ENCODE measurements at regions not wholly inside any gene's neighbourhood (a gene's known extent, or its start where the extent isn't known, plus 50 kb on each side); places are given as distances from the start of the nearest gene placed in this dataset.

- no peak for DNase-seq
Observed at GRCh38 chr3:36197151-36197550, 183.2 kb upstream of the STAC start.

- DNase-seq: no peak
Observed at GRCh38 chr3:36201546-36201945, 178.8 kb upstream of the STAC start.

GRCh38 chr3:36206956-36207580 lies 173.2 kb upstream of the STAC start:
- DNase-seq: no peak

DNA sequence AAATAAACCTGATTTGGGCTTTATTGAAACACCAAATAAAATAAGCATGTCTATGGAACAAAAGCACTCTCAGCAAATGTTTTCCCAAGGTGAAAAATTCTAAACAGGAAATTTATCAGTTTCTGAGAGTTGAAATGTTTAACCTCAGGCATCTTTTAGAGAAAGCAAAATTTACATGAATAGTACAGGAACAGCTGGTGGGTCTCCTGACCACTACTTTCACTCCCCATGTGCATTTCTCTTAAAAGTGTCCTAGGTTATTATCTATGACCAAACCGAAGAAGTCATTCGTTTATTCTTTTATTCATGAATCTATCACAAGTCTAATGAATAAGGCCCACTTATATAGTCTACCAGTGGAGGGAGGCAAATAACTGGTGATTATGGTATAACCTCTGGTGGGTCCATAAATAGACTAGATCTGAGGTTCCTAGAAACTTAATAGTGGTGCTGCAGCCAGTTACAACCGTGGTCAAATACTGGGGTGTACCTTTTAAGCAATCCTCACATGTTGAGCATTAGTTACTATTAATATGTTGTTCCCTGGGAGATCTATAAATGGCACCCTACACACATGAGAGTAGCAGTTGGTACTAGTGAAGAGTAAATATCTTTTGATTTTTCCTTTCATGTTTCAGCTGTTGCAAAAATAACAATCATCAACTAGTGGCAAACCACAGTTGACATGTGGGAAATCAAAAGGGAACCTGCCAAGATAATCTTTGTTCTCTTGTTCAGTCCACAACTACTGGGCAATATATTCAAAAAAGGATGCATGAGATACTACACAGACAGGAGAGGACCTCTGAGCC lies 169.3 kb upstream of the STAC start:
- DNase-seq: no peak

- DNase-seq: no peak
Observed at GRCh38 chr3:36211652-36211999, 168.7 kb upstream of the STAC start.

GRCh38 chr3:36212251-36212650 lies 168.1 kb upstream of the STAC start:
- no peak for DNase-seq

DNA sequence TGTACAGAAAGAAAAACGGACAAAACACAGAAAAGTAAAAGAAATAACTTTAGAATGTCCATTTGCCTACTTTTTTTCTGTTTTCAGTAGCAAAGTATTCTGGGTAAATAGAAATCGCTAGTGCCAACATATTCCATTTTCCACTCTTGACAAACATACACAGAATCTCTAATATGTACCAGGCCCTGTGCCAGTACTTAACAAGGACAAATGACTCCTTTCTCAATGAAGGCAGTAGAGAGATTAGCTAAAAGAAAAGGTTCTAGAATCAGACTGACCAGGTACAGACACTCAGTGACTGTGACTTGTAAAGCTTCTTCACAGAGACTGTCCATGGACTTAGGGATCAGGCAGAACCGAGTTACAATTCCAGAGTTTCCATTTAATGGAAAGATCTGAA lies 165.8 kb upstream of the STAC start:
- no peak for DNase-seq

GRCh38 chr3:36215241-36215640 lies 165.1 kb upstream of the STAC start:
- no peak for DNase-seq

DNA sequence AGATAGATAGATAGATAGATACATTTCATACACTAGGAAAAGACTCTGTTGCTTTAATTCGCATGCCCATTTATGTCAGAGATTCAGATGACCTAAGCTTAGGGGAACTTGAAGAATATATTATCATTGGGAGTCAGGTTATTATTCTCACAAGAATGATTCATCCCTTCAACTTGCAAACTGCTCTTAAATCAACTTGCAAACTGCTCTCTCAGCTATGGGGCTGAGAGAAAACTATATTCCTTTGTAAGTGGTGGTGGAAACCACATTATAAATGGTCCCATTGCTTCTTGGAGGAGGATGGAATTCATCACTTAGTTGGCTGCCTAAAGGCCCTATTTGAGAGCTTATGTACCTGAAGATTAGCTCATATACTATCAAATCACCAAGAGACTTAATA lies 160.9 kb upstream of the STAC start:
- peak; percentile 17 for DNase-seq

DNA sequence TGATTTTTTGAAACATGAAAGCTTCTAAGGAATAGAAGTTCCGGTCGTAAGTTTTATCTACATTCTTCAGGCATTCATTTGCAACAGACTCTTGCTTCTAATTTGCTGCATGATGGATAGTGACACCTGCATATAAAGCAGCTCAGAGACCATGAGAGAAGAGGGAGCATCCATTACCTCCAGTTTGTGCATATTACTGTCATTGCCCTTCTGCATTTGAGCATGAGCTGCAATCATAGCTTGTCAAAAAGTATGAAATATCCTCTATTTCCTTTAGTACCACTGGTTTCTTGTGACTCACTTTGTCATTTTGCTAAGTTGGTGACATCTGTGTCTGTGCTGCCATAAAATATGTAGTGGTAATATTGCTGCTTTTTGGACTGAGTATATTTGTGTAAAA lies 160.1 kb upstream of the STAC start:
- DNase-seq: no peak

DNA sequence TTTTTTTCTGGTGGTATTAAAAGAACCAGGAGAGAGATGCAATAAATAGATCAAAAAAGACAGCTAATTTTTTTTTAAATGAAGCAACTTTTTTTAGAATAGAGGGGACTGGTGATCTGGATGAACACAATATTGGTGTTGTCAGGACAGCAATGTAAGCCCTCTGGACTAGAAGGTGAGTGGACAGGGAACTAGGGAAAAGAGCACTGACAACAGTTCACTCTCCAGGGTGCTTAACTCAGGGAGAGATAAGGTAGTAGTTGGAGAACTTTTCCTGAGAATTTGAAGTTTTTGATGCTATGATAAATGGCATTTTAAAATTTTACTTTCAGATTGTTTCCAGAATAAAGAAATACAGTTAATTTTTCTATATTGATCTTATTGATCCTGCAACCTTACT lies 158.3 kb upstream of the STAC start:
- no peak for DNase-seq

DNA sequence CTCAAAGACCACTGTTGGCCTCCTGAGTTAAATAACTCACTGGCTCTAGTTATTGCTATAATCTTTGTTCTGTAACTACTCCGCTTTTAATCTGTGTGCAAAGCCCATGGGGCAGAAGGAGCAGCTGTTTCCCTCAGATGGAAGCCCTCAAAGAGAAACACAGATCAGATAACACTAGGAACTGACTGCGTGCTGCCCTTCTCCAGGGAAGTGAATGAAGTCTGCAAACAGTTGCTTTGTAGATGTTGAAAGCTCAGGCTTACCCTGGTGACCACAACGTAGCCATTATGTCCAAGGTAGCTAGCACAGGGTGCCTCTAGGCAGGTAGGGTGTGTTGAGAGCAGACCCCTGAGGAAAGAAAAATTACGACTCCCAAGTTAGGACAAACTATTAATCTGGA lies 152.3 kb upstream of the STAC start:
- no peak for DNase-seq

DNA sequence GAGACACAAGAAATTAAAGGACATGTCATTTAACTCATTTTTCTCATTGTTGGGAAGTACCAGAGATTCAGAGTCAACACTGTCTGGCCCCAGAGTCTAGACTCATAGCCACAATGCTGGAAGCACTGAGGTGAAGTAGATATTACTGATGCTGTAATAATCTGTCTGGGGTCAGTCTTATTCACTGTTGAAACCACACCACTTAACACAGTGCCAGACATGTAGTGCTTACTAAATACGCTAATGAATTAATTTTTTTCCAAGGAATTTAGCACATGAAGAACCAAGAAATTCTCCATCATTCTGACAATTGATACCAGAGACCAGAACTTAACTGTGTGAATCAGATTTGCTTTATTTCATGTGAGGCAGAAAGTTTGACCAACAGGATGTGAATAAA lies 150.8 kb upstream of the STAC start:
- DNase-seq: no peak

DNA sequence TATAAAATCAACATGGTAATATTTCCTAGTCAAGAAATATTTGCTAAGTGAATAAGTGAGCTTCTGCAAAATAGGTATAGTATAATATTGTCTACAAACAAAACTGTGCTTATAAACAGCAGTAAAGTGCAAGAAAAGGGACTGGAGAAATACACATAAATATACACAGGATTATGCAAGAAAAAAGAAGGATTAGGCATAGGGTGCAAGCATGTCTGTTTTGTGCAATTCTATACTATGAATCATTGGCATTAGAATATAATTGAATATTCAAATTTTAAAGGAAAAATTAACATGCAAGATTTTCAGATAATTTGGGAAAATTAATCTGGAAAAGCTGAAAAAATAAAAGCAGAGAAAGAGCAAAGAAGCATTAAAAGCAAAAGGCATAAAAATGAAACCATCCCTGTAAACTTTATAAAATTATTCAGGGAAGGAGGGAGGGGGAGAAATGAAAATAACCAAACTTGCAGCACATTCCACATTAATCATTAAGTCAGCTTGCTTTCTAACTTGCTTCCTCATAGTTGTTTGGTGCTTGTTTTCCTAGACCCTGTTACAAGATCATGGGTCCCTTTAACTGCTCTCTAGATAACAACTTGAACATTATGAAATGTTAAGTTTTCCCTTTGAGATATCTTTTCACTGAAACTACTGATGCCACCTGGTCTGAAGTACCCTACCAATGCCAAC lies 147.4 kb upstream of the STAC start:
- DNase-seq: no peak

GRCh38 chr3:36244728-36245127 lies 135.6 kb upstream of the STAC start:
- DNase-seq: no peak

DNA sequence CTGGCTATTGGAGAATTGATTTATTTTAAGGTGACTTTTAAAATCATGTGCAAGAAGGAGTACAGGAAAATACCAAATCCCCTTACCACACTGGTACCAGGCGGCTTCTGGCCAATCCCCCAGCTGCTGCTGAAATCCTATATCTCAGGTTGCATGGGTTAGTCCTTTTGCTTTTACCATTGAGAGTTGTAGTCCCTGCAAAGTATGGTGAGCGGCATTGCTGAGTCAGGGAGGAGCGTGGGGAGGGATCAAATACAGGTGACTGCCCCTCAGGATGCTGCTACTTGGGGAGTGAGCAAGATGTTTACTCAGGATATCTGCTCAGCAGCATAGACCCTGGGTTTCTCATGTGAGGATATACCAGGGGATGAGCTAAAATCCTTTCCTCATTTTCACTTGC lies 131.9 kb upstream of the STAC start:
- no peak for DNase-seq

- DNase-seq: no peak
Observed at GRCh38 chr3:36250191-36250590, 130.1 kb upstream of the STAC start.

DNA sequence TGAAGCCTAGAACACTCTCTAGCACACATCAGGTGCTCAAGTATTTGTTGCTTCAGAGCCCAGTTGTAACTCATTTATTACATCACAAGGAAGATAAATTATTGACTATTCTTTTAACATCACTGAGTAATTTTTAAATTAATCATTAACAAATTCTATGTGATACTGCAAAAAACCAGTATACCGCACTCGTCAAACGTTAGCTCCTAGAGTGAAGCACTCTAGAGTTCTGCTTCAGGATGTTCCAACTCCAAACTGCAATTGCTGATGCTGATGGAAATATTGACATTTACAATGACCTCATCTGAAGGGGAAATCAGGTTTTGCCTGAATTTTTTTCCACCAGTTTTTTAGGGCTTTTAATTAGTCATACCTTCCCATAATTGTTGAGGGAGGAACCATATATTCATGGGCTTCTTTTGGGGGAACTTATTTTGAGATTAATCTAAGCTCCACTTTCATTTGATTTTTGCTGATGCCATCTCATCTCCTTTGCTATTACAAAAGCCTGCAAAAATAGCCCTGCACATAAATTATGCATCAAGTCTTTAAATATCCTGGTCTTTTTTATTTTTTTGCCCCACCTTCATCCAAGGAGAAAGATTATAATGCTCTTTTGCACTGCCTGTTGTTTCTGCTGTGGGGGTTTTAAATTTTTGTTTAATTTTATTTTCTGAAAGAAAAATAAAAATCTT lies 123.0 kb upstream of the STAC start:
- no peak for DNase-seq

DNA sequence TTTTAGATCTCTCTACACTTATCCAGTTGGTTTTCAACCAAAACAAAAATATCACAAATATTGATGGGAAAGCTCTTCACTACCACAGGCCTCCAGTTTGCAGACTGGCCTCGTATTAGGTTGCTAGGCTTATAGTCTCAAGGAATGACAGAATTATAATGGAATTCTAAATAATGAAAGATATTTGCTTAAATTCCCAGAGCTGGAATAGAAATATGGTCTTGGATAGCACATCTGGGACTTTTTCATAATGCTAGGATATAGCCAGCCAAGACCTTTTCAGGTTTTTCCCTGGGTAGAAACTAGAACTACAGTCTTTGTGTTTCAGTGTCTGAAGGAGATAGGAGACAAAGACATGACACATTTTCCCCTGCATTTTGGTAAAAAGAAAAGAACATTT lies 121.9 kb upstream of the STAC start:
- no peak for DNase-seq

DNA sequence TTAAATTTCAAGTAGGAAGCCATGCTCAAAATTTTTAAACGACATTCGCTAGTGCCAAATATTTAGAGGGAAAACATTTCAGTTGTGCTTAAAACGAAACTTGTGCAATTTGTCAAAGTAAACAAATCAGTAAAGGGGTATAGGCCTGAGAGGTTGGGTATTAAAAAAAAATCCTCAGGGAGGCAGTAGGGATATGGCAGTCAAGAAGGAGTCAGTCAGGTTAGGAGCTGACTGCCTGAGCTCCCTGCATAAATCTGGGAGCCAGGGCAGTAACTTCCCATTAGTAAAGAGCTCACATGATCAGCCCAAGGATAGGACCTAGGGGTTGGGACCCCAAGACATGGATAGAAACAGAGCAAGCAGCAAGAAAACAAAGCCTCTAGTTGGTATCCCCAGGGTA lies 120.7 kb upstream of the STAC start:
- DNase-seq: no peak

DNA sequence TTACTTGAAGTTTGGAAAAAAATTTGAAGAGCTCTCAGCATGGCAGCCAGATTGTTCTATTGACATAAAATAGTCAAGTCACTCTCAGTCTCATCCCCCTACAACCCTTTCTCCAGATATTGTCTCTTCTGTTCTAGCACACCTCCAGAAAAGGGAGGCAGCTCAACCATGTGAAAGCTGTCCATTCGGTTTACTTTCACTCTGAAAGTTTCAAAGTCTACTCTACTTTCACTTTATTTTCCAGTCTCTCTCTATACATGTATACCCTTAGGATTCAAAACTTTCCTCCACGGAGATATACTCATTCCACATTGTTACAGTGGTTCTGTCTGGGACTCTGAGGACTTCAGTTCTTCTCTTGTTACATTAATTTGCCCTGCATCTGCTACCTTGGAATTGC lies 111.0 kb upstream of the STAC start:
- no peak for DNase-seq

- no peak for DNase-seq
Observed at GRCh38 chr3:36282766-36283165, 97.5 kb upstream of the STAC start.

- DNase-seq: no peak
Observed at GRCh38 chr3:36295296-36295695, 85.0 kb upstream of the STAC start.

GRCh38 chr3:36297195-36297594 lies 83.1 kb upstream of the STAC start:
- DNase-seq: no peak

Data from amniotic stem cell (primary cell).